H9 (cell line): ENCODE measurements at regions not wholly inside any gene's neighbourhood (a gene's known extent, or its start where the extent isn't known, plus 50 kb on each side); places are given as distances from the start of the nearest gene placed in this dataset.
"Not testable (repeated sequence)": the region's sequence is repeated elsewhere in the genome, so short reads cannot be mapped to it uniquely, and the experiment has no call there.

Source experiments
- DNase-seq: peaks from one replicate; pipeline ENCODE4 v3.0.0-alpha.2; 2017
- H2AFZ ChIP-seq: one replicate; pipeline ENCODE4 v1.6.1; 2013; ENCODE audit warnings: mild to moderate bottlenecking, low read length, control low read depth, moderate library complexity
- H2AK5ac ChIP-seq: 2 replicates; pipeline ENCODE4 v1.6.1; 2013; ENCODE audit warnings: low read length, control low read depth, mixed read lengths; ENCODE audit not compliant: insufficient read length
- H2BK120ac ChIP-seq: one replicate; pipeline ENCODE4 v1.6.1; 2013; ENCODE audit warnings: low read depth, mild to moderate bottlenecking, low read length, control low read depth, inconsistent platforms; ENCODE audit not compliant: poor library complexity, severe bottlenecking
- H2BK12ac ChIP-seq: 2 replicates; pipeline ENCODE4 v1.6.1; 2013; ENCODE audit warnings: low read length, control low read depth, mixed read lengths, low read depth; ENCODE audit not compliant: insufficient read length
- H2BK15ac ChIP-seq: 2 replicates; pipeline ENCODE4 v1.6.1; 2013; ENCODE audit warnings: low read depth, low read length, control low read depth
- H2BK20ac ChIP-seq: one replicate; pipeline ENCODE4 v1.6.1; 2013; ENCODE audit warnings: low read depth, mild to moderate bottlenecking, low read length, control low read depth, inconsistent platforms; ENCODE audit not compliant: poor library complexity, severe bottlenecking
- H2BK5ac ChIP-seq: 2 replicates; pipeline ENCODE4 v1.6.1; 2013; ENCODE audit warnings: low read length, control low read depth, mixed read lengths; ENCODE audit not compliant: insufficient read length
- H3K14ac ChIP-seq: 2 replicates; pipeline ENCODE4 v1.6.1; 2013; ENCODE audit warnings: low read length, control low read depth; ENCODE audit not compliant: insufficient read depth
- H3K18ac ChIP-seq: 2 replicates; pipeline ENCODE4 v1.6.1; 2013; ENCODE audit warnings: low read depth, mild to moderate bottlenecking, mixed read lengths, low read length, control low read depth; ENCODE audit not compliant: insufficient read length
- H3K23ac ChIP-seq: 2 replicates; pipeline ENCODE4 v1.6.1; 2013; ENCODE audit warnings: low read length, control low read depth, mixed read lengths, low read depth; ENCODE audit not compliant: insufficient read length
- H3K23me2 ChIP-seq: 2 replicates; pipeline ENCODE4 v1.6.1; 2013; ENCODE audit warnings: low read depth, mild to moderate bottlenecking, mixed read lengths, low read length, control low read depth; ENCODE audit not compliant: insufficient read length, poor library complexity, severe bottlenecking
- H3K27ac ChIP-seq: 2 replicates; pipeline ENCODE4 v1.5.1; 2013; ENCODE audit warnings: low read length, control low read depth, mixed read lengths, low read depth; ENCODE audit not compliant: insufficient read length
- H3K27me3 ChIP-seq: 2 replicates; pipeline ENCODE4 v1.6.1; 2013; ENCODE audit warnings: low read length, control low read depth, inconsistent platforms; ENCODE audit not compliant: insufficient read depth
- H3K4ac ChIP-seq: 2 replicates; pipeline ENCODE4 v1.6.1; 2013; ENCODE audit warnings: low read depth, mild to moderate bottlenecking, control low read depth, inconsistent platforms, low read length, moderate library complexity
- H3K4me1 ChIP-seq: 2 replicates; pipeline ENCODE4 v1.6.1; 2013; ENCODE audit warnings: low read length, control low read depth, inconsistent platforms; ENCODE audit not compliant: insufficient read depth
- H3K4me2 ChIP-seq: 2 replicates; pipeline ENCODE4 v1.6.1; 2013; ENCODE audit warnings: low read length, control low read depth, mixed read lengths; ENCODE audit not compliant: insufficient read length, insufficient read depth
- H3K56ac ChIP-seq: 2 replicates; pipeline ENCODE4 v1.6.1; 2013; ENCODE audit warnings: low read depth, mild to moderate bottlenecking, mixed read lengths, low read length, control low read depth; ENCODE audit not compliant: insufficient read length
- H3K79me1 ChIP-seq: 2 replicates; pipeline ENCODE4 v1.6.1; 2013; ENCODE audit warnings: low read depth, mild to moderate bottlenecking, moderate library complexity, low read length, control low read depth, inconsistent platforms; ENCODE audit not compliant: insufficient read depth, poor library complexity, severe bottlenecking
- H3K79me2 ChIP-seq: 2 replicates; pipeline ENCODE4 v1.6.1; 2013; ENCODE audit warnings: low read length, control low read depth, inconsistent platforms; ENCODE audit not compliant: insufficient read depth
- H3K9ac ChIP-seq: 2 replicates; pipeline ENCODE4 v1.6.1; 2013; ENCODE audit warnings: low read length, control low read depth, mixed read lengths; ENCODE audit not compliant: insufficient read length; ENCODE audit errors: extremely low read depth
- H3K9me3 ChIP-seq: one replicate; pipeline ENCODE4 v1.6.1; 2013; ENCODE audit warnings: low read depth, low read length, inconsistent platforms; ENCODE audit not compliant: control insufficient read depth
- H3T11ph ChIP-seq: one replicate; pipeline ENCODE4 v1.6.1; 2013; ENCODE audit warnings: mild to moderate bottlenecking, low read length, control low read depth, inconsistent platforms
- H4K20me1 ChIP-seq: one replicate; pipeline ENCODE4 v1.6.1; 2013; ENCODE audit not compliant: control insufficient read depth, insufficient read length, insufficient read depth
- H4K5ac ChIP-seq: 2 replicates; pipeline ENCODE4 v1.6.1; 2013; ENCODE audit warnings: low read depth, mild to moderate bottlenecking, mixed read lengths, low read length, control low read depth; ENCODE audit not compliant: insufficient read length
- H4K8ac ChIP-seq: replicated peaks from 2 replicates; pipeline ENCODE4 v1.6.1; 2013; ENCODE audit warnings: low read length, control low read depth, mixed read lengths, low read depth; ENCODE audit not compliant: insufficient read length
- H4K91ac ChIP-seq: 2 replicates; pipeline ENCODE4 v1.6.1; 2013; ENCODE audit warnings: low read depth, mild to moderate bottlenecking, moderate library complexity, mixed read lengths, low read length, control low read depth; ENCODE audit not compliant: insufficient read length
- H3K27ac Mint-ChIP-seq, 3 experiments: 2 replicates in 2 of 3; 3 replicates in 1 of 3; pipeline ENCODE4 v1.8.0; 2020 to 2021; ENCODE audit warnings: mixed read lengths in 3 of 3, mild to moderate bottlenecking in 1 of 3, moderate library complexity in 1 of 3
- H3K27me3 Mint-ChIP-seq: 2 replicates; pipeline ENCODE4 v1.8.0; 2021; ENCODE audit warnings: low read depth, mild to moderate bottlenecking, moderate library complexity, mixed read lengths
- H3K36me3 Mint-ChIP-seq, 3 experiments: 2 replicates in 2 of 3; 3 replicates in 1 of 3; pipeline ENCODE4 v1.8.0; 2020 to 2021; ENCODE audit warnings: low read depth in 3 of 3, mixed read lengths in 3 of 3; ENCODE audit not compliant: insufficient read depth in 1 of 3
- H3K4me1 Mint-ChIP-seq, 2 experiments: 2 replicates each; pipeline ENCODE4 v1.8.0; 2020; ENCODE audit warnings: mixed read lengths in 2 of 2
- H3K4me3 Mint-ChIP-seq, 2 experiments: 2 replicates in 1 of 2; 3 replicates in 1 of 2; pipeline ENCODE4 v1.8.0; 2020 to 2021; ENCODE audit warnings: mild to moderate bottlenecking in 2 of 2, mixed read lengths in 2 of 2, moderate library complexity in 1 of 2
- H3K9me3 Mint-ChIP-seq, 2 experiments: 2 replicates in 1 of 2; 3 replicates in 1 of 2; pipeline ENCODE4 v1.8.0; 2020; ENCODE audit warnings: mild to moderate bottlenecking in 2 of 2, mixed read lengths in 2 of 2, moderate library complexity in 1 of 2
- CTCF ChIP-seq: fragments of 200-600 bp; sonication (generic); conservative IDR thresholded peaks from 3 replicates; pipeline ENCODE4 v1.8.0; 2021; ENCODE audit warnings: antibody characterized with exemption, mild to moderate bottlenecking
- WGBS: extraction: QIAGEN DNeasy Blood & Tissue Kit; methylation state at CpG from one replicate; pipeline ENCODE4 v1.1.7; 2013; ENCODE audit warnings: missing lambda C conversion rate, low lambda C conversion rate, mixed read lengths; ENCODE audit not compliant: insufficient read length; ENCODE audit errors: extremely low coverage; 5-methylcytosine and 5-hydroxymethylcytosine counted together

- H3K36me3 Mint-ChIP-seq, result no peaks in the 10 kb centered on the region; a peak in 1 of 7 replicates
- no peaks in the 10 kb centered on the region for H3K9me3 ChIP-seq
- no peak overlapping the region for H2AFZ ChIP-seq
- no peak overlapping the region for H2BK20ac ChIP-seq
- no peaks in the 10 kb centered on the region for H3K27me3 ChIP-seq
- no peak overlapping the region for H4K8ac ChIP-seq
- H3K56ac ChIP-seq, result no peak overlapping the region
- no peak for DNase-seq
- no peaks in the 10 kb centered on the region for H4K20me1 ChIP-seq
- H3K79me2 ChIP-seq, result no peaks in the 10 kb centered on the region
- no peak overlapping the region for H3K9ac ChIP-seq
- H3K4me3 Mint-ChIP-seq, result no peak overlapping the region
- no peak overlapping the region for H2AK5ac ChIP-seq
- H3K4ac ChIP-seq, result no peak overlapping the region
- H4K91ac ChIP-seq, result no peak overlapping the region
- WGBS, result no CpG with 5 or more reads among the region's 3 CpGs
- H3T11ph ChIP-seq, result no peak overlapping the region
- no peak overlapping the region for H3K14ac ChIP-seq
- H3K27ac Mint-ChIP-seq, result no peak overlapping the region
- no peak for TF ChIP-seq CTCF
- H3K23me2 ChIP-seq, result no peaks in the 10 kb centered on the region
- no peak overlapping the region for H3K4me2 ChIP-seq
- H2BK12ac ChIP-seq, result no peak overlapping the region
- H3K9me3 Mint-ChIP-seq, result no peaks in the 10 kb centered on the region
- no peaks in the 10 kb centered on the region for H3K4me1 Mint-ChIP-seq
- no peak overlapping the region for H2BK15ac ChIP-seq
- no peak overlapping the region for H2BK5ac ChIP-seq
- H3K4me1 ChIP-seq, result no peaks in the 10 kb centered on the region
- no peaks in the 10 kb centered on the region for H3K27me3 Mint-ChIP-seq
- H3K27ac ChIP-seq, result no peak overlapping the region
- H3K18ac ChIP-seq, result no peak overlapping the region
- H2BK120ac ChIP-seq, result no peak overlapping the region
- H4K5ac ChIP-seq, result no peak overlapping the region
- H3K79me1 ChIP-seq, result no peaks in the 10 kb centered on the region
- no peak overlapping the region for H3K23ac ChIP-seq
Observed at GRCh38 chr5:52024359-52024758, 641.1 kb downstream of the ISL1 start.

- not testable (repeated sequence) for H2BK12ac ChIP-seq, H3K4me3 Mint-ChIP-seq, H3K79me2 ChIP-seq, H3K23ac ChIP-seq, H4K8ac ChIP-seq, H3K27me3 Mint-ChIP-seq, H3K9me3 ChIP-seq, H3K9me3 Mint-ChIP-seq, H3K36me3 Mint-ChIP-seq, H4K20me1 ChIP-seq, H3K4me2 ChIP-seq, H3K23me2 ChIP-seq, H2BK5ac ChIP-seq, H2BK120ac ChIP-seq, H3K56ac ChIP-seq, H3K18ac ChIP-seq, H3K27ac ChIP-seq, H2AK5ac ChIP-seq, H2AFZ ChIP-seq, H3K14ac ChIP-seq, H2BK20ac ChIP-seq, H3K4ac ChIP-seq, H3T11ph ChIP-seq, H3K4me1 ChIP-seq, H3K27me3 ChIP-seq, H4K5ac ChIP-seq, DNase-seq, H2BK15ac ChIP-seq, H3K27ac Mint-ChIP-seq, H3K9ac ChIP-seq, H3K79me1 ChIP-seq, H4K91ac ChIP-seq
- no CpG with 5 or more reads among the region's 7 CpGs for WGBS
- H3K4me1 Mint-ChIP-seq, result peaks cover 10% of the 10 kb centered on the region in 2 experiments
Observed at GRCh38 chr5:52029836-52030235, 646.6 kb downstream of the ISL1 start.
